HG03175 (cell line): ENCODE measurements at regions not wholly inside any gene's neighbourhood (a gene's known extent, or its start where the extent isn't known, plus 50 kb on each side); places are given as distances from the start of the nearest gene placed in this dataset.
"Not testable (repeated sequence)": the region's sequence is repeated elsewhere in the genome, so short reads cannot be mapped to it uniquely, and the experiment has no call there.

Experiments used
- ATAC-seq: cut with Tn5 transposase; IDR thresholded peaks from one replicate; pipeline ENCODE4 v1.9.1; 2021; ENCODE audit warnings: mild to moderate bottlenecking, moderate library complexity; ENCODE audit not compliant: unreplicated experiment

DNA sequence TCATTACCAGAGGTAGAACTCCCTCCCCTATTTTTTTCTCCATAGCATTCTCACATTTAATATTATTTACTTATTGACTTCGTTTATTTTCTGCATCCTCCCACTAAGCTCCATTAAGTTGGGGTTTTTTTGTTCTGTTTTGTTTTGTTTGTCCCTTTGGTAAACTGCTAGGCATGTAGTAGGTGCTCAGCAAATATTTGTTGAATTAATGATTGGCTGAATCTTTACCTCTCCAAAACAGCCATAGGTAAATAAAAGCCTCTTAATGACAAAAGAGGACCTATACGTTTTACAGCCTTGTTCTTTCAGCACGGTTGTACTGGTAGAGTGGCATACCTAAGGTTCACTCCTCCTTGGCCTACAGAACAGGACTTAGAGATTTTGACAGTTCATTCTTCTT is 52.0 kb downstream of the PRORP start:
- no peak for ATAC-seq

DNA sequence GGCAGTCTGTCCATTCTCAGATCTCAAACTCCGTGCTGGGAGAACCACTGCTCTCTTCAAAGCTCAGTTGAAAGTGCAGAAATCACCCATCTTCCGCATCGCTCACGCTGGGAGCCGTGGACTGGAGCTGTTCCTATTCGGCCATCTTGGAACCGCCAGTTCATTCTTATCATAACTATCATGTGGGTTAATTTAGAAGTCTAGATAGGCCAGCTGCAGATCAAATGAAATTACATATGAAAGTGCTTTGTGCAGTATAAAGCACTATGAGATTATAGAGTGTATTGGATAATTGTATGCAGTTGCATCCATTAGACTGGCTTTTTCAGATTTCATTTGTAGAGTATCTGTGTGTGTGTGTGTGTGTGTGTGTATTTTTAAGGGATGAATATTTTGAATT is 57.8 kb downstream of the PRORP start:
- ATAC-seq = no peak

DNA sequence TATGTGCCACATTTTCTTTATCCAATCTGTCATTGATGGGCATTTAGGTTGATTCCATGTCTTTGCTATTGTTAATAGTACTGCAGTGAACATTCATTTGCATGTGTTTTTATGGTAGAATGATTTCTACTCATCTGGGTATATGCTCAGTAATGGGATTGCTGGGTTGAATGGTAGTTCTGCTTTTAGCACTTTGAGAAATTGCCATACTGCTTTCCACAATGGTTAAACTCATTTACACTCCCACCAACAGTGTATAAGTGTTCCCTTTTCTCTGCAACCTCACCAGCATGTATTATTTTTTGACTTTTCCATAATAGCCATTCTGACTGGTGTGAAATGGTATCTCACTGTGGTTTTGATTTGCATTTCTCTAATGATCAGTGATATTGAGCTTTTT is 62.5 kb downstream of the PRORP start:
- not testable (repeated sequence) for ATAC-seq

DNA sequence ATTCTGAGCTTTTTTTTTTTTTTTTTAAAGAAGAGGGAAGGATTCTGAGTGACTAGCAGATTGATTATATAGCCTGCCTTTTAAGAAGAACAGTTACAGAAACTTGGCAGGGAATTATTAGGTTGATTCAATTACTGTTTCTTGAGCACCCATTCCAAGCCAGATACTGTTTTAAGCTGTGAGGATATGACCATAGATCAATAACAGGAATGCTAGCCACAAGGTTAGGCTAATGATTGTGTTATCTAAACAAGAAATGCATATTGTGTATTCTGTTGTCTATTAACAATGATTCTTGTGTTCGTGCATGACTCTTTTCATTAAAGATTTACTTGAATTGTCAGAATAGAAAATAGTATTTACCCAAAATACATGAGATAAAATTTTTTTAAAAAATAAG is 67.1 kb downstream of the PRORP start:
- ATAC-seq = no peak

DNA sequence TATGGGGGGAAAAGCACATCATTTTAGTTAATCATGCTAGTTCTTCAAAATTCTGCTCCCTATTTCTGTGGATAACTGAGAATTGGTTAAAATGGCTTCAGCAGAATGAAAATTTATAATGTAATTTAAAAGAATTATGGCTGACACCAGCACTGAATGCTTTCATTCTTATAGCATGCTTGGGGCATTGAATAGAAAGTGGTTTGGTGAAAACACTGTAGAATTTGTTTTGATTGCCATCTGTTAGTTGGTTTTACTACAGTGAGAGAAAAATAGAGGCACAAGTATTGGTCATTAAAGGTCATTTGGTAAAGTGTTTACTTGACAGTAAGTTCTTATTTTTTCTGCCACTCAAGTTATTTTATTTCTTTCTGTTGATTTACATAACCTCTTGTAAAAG is 70.8 kb downstream of the PRORP start:
- no peak for ATAC-seq

DNA sequence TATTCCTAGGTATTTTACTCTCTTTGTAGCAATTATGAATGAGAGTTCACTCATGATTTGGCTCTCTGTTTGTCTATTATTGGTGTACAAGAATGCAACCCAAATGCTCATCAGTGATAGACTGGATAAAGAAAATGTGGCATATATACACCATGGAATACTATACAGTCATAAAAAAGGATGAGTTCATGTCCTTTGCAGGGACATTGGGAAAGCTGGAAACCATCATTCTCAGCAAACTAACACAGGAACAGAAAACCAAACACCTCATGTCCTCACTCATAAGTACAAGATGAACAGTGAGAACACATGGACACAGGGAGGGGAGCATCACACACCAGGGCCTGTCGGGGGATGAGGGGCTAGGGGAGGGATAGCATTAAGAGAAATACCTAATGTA is 71.8 kb downstream of the PRORP start:
- ATAC-seq = not testable (repeated sequence)

DNA sequence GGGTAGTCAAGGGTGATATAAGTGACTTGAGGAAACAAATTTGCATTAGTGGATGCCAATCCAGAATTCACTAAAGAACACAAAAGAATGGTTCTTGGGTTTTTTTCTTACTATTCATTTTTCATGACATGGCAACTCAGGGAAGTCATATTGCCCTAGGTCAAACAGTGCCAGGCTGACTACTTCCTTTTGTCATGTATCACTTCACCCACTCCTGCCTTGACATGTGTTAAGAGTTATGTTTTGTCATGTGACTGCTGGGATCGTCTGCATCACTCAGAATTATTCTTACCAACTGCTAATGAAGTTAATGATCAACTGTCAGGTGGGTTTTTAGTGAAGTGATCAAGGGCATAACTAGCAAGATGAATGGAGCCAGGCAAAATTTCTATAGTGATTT is 74.2 kb downstream of the PRORP start:
- ATAC-seq = peak; percentile 46

DNA sequence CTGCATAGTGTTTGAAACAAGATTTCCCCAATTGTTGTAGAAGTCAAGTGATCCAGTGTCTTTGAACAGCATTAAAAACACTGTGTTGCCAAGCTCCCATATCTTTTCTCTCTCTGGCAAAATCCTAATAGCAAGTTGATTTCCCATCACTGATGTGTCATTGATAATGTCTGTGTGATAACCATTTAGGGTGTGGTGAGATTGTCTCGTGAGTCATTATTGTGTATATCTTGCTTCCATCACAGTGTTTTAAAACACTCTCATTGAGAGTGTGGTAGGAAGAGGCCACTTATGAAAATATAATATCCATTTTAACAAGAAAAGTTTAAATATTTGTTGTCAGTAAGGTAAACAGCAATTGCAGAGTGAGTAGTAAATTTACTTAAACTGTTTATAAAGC is 74.7 kb downstream of the PRORP start:
- ATAC-seq = no peak

DNA sequence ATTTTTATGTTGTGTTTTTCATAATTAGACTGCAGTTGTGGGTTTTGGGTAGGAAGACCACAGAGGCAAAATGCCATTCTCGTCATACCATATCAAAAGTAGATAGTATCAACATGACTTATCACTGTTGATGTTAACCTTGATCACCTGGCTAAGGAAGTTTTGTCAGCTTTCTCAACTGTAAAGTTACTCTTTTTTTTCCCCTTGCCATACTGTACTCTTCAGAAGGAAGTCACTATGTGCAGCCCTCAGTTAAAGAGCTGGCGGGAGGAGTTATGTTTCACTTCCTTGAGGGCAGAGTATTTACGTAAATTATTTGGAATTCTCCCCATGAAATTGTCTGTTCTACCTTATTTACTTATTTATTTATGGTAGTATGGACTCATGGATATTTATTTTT is 78.7 kb downstream of the PRORP start:
- ATAC-seq = no peak

DNA sequence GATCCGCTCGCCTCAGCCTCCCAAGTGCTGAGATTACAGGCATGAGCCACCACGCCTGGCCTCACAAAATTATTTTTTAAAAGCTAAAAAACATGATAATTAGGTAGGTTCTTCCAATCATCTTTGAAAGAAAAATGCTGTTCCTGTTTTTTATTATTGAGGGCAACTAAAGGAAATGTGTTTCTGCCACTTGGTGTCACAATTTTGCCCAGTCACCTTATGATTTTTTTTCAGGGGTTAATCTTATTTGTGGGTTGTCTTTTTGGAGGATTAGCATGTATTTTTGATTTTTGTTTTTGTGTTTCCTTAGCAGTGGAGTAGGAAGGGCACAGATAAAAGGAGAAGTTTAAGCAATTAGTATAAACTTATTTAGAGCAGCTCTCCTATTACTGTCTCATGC is 79.8 kb downstream of the PRORP start:
- ATAC-seq = no peak

DNA sequence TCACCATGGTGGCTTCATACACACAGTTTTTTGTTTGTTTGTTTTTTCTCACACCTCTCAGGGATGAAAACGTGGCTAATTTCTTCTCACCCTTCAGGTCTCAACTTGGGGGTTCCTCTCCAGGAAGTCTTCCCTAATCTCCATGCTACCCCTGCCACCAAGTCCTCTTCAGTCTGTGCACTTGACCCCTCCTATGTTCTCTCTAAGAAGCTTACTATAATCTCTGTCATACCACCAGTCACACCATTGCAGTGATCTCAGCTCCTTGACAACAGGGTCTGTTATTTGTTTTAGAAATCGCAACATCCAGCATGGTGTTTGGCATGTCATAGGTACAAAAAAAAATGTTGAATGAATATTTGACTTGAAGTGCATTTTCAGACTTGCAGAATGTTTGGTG is 83.4 kb downstream of the PRORP start:
- ATAC-seq = no peak

DNA sequence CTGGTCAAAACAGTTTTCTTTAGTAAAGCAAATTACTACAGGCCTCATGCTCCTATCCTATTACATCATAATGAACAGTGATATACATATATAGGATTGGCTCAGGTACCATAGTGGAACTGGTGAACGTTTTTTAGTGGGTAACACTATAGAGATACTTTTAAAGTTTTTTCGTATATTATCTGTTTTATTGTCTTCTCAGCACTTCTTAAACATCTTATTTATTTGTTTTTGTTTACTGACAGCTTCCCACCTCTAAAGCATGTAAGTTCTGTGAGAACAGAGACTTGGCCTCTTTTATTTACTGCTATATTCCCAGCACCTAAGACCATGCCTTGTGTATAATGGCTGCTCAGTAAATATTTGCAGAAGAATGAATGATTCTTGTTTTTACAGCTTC is 81.1 kb upstream of the PSMA6 start:
- no peak for ATAC-seq

DNA sequence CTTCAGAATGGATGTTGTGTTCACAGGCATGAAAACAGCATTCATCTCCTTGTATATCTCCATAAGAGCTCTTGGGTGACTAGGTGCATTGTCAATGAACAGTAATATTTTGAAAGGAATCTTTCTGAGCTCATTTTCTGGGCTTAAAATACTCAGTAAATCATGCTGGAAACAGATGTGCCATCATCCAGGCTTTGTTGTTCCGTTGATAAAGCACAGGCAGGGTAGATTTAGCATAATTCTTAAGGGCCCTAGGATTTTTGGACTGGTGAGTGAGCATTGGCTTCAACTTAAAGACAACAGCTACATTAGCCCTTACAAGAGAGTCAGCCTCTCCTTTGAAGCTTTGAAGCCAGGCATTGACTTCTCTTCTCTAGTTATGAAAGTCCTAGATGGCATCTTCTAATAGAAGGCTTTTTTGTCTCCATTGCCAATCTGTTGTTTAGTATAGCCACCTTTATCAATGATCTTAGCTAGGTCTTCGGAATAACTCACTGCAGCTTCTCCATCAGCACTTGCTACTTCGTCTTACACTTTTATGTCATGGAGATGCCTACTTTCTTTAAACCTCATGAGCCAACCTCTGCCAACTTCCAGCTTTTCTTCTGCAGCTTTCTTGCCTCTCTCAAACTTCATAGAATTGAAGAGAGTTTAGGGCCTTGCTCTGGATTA is 79.6 kb upstream of the PSMA6 start:
- ATAC-seq = no peak

DNA sequence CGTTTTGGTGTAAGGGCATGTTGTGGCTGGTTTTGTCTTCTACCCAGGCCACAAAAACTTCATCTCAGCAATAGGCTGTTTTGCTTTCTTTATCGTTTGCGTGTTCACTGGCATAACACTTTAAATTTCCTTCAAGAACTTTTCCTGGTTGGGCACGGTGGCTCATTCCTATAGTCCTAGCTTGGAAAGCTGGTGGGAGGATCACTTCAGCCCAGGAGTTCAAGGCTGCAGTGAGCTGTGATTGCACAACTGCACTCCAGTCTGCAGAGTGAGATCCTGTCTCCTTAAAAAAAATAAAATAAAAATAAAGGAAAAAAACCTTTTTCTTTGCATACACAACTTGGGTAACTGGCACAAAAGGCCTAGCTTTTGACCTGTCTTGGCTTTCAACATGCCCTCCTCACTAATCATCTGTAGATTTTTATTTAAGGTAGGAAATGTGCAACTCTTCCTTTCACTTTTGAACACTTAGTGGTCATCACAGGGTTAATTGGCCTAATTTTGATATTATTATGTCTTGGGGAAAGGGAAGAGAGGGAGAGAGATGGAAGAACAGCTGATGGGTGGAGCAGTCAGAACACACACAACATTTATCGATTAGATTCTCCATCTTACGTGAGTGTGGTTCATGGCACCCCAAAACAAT is 78.9 kb upstream of the PSMA6 start:
- ATAC-seq = no peak

DNA sequence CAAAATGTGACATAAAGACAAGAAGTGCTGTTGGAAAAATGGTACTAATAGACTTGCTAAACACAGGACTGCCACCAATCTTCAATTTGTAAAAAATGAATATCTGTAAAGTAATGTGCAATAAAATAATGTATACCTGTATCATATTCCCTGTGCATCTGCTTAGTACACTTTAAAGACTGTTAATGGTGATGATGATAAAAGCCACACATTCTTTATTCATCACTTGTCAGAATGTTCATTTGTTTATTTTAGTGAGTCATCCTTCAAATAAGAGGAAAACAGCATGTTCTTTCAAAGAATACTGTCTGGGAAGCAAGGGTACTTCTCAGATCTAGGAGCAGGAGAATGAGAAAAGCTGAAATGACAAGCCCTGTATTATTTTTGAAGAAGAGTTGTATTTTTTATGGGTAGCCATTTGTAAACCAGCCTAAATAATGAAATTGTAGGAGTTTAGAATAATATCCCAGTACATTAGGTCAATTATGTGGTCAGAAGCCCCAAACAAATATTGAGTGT is 78.3 kb upstream of the PSMA6 start:
- no peak for ATAC-seq

DNA sequence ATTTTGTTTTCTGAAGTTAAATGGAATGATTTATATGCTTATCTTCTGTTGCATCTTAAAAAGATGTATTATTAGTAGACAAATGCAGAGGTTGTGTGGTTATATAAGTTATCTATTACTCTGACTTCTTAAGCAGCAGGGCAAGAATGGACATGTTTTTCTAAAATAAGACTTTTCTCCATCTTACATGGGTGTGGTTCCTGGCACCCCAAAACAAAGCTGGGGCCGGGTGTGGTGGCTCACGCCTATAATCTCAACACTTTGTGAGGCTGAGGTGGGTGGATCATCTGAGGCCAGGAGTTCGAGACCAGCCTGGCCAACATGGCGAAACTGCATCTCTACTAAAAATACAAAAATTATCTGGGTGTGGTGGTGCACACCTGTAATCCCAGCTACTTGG is 77.8 kb upstream of the PSMA6 start:
- not testable (repeated sequence) for ATAC-seq

DNA sequence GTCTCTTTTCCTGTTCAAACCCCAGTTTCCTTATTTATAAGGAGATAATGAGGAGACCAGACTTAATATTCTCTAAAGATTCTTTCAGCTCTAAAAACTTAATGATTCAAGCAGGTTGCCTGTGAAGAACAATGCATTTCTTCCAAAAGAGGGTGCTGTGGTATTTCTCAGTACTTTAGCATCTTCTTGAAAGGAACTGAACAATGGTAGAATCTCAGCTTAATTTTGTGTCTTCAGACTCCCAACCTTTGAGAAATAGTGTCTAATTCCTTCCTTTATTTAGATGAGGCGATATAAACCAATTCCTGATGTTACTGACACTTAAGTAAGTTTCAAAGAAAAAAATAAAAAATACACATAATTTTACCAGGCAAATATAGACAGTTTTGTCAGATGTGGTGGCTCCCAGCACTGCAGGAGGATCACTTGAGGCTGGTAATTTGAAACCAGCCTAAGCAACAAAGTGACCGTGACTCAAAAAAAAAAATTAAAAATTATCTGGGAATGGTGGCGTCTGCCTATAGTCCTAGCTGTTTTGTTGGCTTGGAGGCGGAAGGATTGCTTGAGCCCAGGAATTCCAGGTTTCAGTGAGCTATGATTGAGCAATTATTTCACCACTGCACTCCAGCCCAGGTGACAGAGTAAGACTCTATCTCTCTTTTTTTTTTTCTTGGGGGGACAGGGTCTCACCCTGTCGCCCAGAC is 76.9 kb upstream of the PSMA6 start:
- no peak for ATAC-seq

DNA sequence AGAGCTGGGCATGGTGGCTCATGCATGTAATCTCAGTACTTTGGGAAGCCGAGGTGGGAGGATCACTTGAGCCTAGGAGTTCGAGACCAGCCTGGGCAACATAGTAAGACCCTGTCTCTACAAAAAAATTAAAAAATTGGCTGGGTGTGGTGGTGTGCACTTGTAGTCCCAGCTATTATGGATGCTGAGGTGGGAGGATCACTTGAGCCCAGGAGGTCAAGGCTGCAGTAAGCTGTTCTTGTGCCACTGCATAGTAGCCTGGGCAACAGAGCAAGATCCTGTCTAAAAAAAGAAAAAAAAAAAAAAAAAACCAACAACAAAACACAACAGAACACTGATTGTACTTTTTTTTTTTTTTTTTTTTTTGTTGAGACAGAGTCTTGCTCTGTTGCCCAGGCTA is 74.0 kb upstream of the PSMA6 start:
- not testable (repeated sequence) for ATAC-seq

DNA sequence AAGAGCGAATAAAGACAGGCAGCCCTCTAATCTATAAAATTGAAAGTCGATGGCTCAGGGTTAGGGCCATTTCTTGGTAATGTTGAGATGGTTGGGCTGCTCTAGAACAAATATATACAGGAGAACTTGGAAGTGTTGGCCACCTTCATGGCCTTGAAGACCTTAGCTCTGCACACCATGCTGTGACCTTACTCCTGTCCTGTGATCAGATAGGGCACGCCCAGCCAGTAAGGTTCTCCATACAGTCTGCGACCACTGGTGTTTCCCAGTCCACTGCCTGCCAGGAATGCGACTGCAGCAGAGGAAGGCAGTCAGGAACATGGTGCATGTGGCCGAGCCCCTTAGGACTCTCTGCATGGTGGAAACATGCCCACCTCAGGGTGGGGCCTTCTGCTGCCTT is 73.2 kb upstream of the PSMA6 start:
- no peak for ATAC-seq

DNA sequence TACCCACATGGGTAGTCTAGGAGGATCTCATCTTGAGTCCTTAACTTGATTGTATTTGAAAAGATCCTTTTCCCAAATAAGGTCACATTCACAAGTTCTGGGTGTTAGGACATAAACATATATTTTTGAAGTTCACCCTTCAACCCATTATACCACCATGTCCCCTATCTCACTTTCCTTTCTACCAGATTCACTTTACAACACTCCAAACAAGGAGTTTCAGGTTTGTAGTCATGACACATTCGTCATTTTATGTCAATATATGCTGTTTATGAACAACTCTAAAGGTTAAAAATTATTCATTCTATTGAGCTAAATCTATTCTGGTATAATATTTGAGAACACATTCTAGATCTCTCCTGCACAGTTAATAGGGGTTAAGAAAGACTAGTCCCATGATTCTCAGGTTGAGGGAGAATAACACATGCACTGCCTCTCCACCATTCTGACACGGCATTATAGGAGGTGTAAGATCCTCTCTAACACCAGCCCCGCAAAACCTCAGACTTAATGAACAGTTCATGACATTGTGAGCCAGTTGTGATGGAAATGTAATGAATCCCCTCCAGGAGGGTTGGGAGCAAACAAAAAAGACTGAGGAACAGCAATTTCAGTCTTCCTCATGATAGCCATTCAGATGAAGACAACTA is 72.0 kb upstream of the PSMA6 start:
- no peak for ATAC-seq

DNA sequence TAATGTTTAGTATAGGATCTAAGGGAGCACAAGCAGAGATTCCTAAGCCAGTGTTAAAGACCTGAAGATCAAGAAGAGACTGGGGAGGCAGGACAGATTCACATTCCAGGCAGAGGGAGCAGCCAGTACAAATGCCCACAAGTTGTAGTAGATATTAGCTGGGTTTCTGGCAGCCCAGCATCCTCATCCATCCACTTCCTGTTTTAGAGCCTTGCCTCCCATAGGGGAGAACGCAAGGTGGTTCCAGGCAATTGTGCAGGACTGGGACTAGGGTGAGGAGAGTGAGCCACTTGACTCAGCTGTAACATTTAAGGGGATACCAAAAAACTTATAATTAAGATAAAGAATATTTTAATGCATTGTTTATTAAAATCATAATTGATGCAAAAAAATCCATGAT is 71.3 kb upstream of the PSMA6 start:
- no peak for ATAC-seq

DNA sequence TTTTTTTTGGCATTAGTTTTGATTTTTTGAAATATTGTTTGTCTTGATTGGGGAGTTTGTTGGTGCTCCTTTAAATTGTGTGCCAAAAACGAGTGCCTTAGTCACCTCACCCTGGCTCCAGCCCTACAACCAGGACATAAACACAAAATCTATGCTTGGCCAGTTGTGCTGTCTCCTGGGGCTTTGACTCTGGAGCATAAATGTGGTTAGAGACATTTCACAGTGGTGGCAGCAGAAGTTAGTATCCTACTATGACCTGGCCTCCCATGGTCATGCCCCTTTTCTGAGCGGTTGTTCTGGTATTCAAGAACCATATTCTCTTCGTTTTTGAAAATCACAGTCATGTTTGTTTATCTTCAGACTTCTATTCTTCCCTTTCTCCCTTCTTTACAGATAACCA is 70.7 kb upstream of the PSMA6 start:
- no peak for ATAC-seq
